ENCODE measurements at regions not wholly inside any gene's neighbourhood (a gene's known extent, or its start where the extent isn't known, plus 50 kb on each side); places are given as distances from the start of the nearest gene placed in this dataset.
"Not testable (repeated sequence)": the region's sequence is repeated elsewhere in the genome, so short reads cannot be mapped to it uniquely, and the experiment has no call there.

DNA sequence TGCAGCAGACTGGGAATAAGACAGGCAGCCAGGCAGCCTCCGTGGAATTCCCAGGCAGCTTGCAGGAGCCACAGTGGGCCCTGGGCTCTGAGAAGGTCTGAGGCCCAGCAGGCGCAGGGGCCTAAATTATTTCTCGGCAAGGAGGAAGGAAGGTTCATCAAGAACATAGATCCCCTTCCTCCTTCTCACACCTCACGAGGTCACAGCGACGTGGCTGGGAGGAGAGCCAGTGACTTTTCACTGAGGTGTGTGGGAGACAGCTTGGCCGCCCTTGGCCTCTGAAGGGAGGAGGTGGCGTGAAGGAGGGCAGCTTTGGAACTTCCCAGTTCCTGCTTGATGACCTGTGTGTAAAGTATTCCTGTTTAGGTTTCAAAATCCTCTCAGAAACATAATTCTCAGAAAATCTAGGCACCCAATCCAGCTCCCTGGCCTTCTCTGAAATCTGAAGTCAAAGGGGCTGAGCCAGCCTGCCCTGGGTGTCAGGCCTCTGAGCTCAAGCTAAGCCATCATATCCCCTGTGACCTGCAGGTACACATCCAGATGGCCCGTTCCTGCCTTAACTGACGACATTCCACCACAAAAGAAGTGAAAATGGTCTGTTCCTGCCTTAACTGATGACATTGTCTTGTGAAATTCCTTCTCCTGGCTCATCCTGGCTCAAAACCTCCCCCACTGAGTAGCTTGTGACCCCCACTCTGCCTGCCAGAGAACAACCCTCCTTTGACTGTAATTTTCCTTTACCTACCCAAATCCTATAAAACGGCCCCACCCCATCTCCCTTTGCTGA, 161.0 kb downstream of the ADRA2C start:
- DNase-seq (ENCODE audit: low read depth): not testable (repeated sequence)

- not testable (repeated sequence) for DNase-seq (ENCODE audit: low read depth)
Measured at GRCh38 chr4:3929431-3929830, 163.2 kb downstream of the ADRA2C start.

GRCh38 chr4:3932734-3933133, 166.5 kb downstream of the ADRA2C start:
- not testable (repeated sequence) for DNase-seq (ENCODE audit: low read depth)

- not testable (repeated sequence) for DNase-seq (ENCODE audit: low read depth)
Measured at GRCh38 chr4:3935406-3935805, 169.2 kb downstream of the ADRA2C start.

- no peak for DNase-seq (ENCODE audit: low read depth)
Measured at GRCh38 chr4:3936184-3936583, 170.0 kb downstream of the ADRA2C start.

DNA sequence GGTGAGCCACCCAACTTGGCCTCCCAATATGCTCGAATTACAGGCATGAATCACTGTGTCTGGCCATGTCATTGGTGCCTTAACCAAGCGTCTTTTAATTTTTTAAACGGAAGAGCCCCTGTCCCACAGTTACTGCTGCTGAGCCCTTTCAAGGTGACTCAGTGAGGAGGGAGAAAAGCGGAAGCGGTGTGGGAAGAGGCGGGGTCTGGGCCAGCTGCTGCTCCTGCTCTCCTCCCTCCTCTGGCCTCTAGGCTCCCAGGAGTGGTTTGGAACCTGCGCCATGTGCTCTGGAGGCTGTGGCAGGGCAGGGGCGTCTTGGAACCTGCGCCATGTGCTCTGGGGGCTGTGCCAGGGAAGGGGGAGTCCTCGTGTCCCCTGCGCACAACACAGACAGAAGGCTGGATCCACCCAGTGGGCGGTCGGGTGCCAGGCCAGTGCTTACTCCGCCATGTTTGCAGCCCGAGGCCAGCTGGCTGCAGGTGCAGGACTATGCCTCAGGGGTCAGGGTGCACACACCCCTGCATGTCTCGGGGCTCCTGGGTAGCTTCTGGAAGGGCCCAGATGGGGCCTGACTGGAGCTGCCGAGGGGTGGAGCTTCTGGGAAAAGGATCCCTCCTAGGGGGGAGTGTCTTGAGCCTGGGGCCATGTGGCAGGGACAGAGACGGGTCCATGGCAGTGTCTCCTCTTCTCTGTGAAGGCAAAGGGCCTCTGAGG, 171.8 kb downstream of the ADRA2C start:
- DNase-seq (ENCODE audit: low read depth): not testable (repeated sequence)

- DNase-seq (ENCODE audit: low read depth): not testable (repeated sequence)
Measured at GRCh38 chr4:3938676-3939075, 172.5 kb downstream of the ADRA2C start.

DNA sequence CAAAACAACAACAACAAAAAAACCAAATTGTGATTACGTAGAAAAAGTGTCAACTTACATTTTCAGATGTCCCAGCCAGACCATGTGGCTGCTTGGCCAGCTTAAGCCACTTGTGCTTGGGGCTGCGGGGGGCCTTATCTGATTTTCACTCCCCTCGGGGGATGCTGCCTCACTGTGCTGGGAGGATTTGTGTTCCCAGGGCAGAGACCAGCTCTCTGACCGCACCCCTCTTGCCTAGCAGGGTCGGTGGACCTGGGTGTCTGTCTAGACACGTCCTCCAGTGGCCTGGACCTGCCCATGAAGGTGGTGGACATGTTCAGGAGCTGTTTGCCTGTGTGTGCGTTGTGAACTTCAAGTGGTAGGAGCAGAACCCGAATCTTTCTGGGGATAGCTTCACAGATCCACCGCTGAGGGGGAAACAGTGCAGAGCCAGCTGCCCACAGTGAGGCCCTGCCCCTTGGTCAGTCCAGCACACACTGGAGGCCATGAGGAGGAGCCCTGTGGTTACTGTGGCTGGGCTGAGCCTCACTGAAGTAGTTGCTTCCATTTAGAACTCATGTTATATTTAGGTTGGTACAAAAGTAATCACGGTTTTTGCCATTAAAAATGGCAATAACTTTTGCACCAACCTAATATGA, 173.9 kb downstream of the ADRA2C start:
- not testable (repeated sequence) for DNase-seq (ENCODE audit: low read depth)

DNA sequence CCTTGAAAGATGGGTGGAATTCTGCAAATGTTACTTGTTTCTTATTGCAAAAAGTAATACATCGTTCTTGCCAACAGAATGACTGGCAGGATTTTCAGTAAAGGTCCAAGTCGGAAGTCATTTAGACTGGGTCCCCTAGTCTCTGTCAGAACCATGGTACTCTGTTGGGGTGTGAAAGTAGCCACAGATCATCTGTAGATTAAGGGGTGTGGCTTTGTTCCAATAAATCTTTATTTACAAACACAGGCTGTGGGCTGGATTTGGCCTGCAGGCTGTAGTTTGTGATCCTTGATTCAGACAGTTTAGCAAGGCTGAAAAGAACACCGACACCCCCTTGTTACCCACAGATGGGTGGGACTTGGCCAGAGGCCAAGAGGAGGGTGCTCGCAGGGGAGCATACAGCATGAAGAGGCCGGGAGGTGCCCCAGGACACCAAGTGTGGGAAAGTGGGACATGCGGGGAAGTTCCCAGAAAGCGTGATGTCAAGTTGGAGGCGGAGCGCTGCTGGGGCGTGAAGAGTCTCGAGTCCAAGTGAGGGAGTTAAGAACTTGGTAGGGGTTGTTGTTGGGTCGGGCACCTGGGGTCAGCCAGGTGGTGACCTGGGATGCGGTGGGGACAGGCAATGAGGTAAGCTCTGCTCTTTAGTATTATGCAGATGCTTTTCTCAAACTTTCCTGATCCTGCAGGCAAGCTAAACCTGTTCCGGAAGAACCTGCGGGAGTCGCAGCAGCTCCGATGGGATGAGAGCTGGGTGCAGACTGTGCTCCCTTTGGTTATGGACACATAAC, 175.7 kb downstream of the ADRA2C start:
- DNase-seq (ENCODE audit: low read depth): not testable (repeated sequence)

DNA sequence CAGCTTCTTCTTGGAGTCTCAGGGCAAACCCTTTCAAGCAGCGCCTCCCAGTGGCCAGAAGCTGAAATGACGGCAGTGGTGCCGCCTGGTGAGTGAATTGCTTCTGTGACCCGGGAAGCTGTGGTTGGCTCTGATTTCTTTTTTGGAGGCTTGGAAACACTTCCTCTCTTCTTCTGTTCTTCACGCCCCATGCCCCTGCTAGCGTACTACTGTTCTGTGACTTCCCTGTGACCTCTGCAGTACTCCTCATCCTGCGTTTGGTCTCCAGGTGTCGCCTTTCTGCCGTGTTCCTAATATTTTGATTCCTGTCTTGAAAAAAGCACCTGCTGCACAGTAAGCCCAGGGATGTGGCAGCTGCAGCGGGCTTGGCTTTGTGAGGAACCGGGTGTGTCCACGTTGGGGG, 176.4 kb downstream of the ADRA2C start:
- not testable (repeated sequence) for DNase-seq (ENCODE audit: low read depth)

GRCh38 chr4:3943051-3943450, 176.9 kb downstream of the ADRA2C start:
- DNase-seq (ENCODE audit: low read depth): not testable (repeated sequence)

GRCh38 chr4:3945511-3946290, 179.5 kb downstream of the ADRA2C start:
- DNase-seq (ENCODE audit: low read depth): no peak

GRCh38 chr4:3946553-3946952, 180.4 kb downstream of the ADRA2C start:
- DNase-seq (ENCODE audit: low read depth): not testable (repeated sequence)

GRCh38 chr4:3947761-3948160, 181.6 kb downstream of the ADRA2C start:
- not testable (repeated sequence) for DNase-seq (ENCODE audit: low read depth)

GRCh38 chr4:3948210-3948609, 182.0 kb downstream of the ADRA2C start:
- not testable (repeated sequence) for DNase-seq (ENCODE audit: low read depth)

DNA sequence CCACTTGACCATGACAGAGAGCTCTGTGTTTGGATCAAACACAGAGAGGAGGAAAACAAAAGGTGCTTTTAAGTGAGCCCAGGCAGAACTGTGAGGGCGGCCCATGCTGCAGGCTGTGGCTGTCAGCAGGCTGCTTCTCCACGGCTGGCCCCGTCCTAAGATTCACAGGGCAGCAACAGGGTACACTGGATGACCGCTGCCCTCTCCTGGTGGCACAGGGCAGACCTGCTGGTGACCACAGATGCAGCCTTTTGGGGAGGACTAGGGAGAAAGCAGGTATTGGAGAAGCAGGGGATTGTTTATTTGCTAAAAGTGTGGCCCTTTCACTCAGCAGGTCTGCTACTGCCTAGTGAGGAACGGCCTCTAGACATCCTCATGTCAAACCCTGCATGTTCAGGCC, 183.7 kb downstream of the ADRA2C start:
- not testable (repeated sequence) for DNase-seq (ENCODE audit: low read depth)

DNA sequence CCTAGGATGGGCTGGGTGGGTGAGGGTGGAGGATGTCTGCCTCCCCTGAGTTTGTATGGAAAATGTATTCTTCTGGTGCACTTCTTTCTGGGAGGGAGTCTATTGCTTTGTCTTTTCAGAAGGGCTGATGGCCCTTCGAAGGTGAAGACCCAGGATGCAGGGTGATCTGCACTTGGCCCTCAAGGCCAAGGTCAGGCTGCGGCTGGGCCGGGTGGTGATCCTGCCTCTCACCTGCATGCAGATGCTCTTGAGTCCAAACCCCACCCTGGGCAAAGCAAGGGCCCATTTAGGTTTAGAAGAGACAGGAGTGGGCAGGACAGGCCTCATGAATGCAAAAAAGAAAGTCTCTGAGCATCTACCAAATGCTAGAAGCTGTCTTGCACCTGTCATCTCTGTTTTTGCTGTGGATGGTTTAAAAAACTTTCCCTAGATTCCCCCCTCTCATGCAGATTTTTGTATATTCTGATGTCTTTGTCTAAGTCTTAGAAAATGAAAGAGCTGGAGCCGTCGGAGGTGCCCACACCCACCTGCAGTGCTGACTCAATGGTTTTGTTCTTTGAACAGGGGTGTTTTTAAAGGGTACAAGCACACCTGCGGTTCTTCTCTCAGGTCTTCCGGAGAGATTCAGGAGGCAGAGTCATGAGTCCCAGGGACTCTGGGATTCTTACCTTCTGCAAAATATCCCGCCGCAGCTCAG, 186.4 kb downstream of the ADRA2C start:
- not testable (repeated sequence) for DNase-seq (ENCODE audit: low read depth)

GRCh38 chr4:3953140-3953489, 186.9 kb downstream of the ADRA2C start:
- not testable (repeated sequence) for DNase-seq (ENCODE audit: low read depth)

DNA sequence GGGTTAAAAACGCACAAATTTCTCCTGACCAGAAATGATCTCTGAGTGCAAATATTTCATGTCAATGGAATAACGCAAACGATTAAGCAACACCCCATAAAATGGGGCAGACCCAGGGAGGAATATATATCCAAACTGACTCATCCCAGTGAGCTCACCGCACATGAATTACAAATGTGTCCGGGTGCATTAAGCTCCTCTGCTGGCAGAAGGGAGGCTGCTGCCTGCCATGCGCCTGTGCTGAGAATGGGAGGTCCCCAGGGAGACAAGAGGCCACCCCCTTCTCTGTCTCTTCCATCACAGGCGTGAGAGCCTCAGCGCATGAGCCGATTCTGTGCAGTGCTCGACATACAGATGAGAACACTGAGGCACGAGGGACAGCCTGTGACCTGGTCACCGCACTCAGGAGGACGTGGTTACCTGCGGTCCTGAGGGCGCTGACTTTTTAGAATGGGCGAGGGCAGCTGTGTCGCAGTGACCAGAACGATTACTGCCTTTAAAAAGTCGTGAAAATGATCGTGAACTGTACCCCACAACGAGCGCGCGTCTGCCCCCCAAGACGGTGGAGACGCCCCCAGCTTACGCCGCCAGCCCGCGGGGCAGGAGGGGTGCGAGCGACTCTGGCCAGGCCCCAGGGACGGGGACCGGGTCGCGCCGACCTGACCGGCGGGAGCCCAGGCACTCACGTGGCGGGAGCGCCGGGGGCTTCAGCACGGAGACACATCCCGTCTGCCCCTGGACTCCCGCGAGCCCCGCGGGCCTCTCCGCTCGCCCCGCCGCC, 188.5 kb downstream of the ADRA2C start:
- DNase-seq (ENCODE audit: low read depth): peak; percentile 39

All from T-helper 22 cell (primary cell).